NB4 (cell line): ENCODE measurements at regions not wholly inside any gene's neighbourhood (a gene's known extent, or its start where the extent isn't known, plus 50 kb on each side); places are given as distances from the start of the nearest gene placed in this dataset.

ENCODE experiments used
- MAX ChIP-seq: IDR thresholded peaks from 2 replicates; pipeline ENCODE4 v1.6.1; 2011; ENCODE audit warnings: low read depth, low read length
- MYC ChIP-seq: IDR thresholded peaks from 2 replicates; pipeline ENCODE4 v1.6.1; 2011; ENCODE audit warnings: low read depth, low read length
- POLR2A ChIP-seq: IDR thresholded peaks from 2 replicates; pipeline ENCODE4 v1.6.1; 2011; ENCODE audit warnings: mild to moderate bottlenecking; ENCODE audit not compliant: insufficient read length; ENCODE audit errors: extremely low read depth
- TF ChIP-seq, protein P1 (sequence below): IDR thresholded peaks from one replicate; pipeline ENCODE4 v1.5.1; 2012; ENCODE audit warnings: low read depth, low read length

DNA sequence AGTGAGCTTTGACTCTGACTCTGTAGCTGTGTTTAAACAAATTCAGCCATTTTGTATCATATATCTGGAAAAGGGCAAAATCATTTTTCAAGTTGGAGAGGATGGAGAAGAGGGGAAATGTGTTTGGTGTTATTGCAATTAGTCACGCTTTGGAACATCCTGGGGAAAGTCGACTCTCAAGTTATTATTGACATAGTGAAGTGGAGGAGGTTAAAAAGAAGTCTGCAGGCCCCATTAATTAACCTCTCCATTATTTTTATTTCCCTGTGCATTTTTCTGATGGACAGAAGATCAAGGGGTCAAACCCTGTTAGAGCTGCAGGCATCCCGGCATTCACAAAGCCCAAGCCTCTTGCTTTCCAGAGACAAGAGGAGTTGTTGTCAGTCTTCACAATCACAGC is 132.6 kb downstream of the TEX36 start:
- TF ChIP-seq POLR2A = no peak
- TF ChIP-seq, protein P1, sequence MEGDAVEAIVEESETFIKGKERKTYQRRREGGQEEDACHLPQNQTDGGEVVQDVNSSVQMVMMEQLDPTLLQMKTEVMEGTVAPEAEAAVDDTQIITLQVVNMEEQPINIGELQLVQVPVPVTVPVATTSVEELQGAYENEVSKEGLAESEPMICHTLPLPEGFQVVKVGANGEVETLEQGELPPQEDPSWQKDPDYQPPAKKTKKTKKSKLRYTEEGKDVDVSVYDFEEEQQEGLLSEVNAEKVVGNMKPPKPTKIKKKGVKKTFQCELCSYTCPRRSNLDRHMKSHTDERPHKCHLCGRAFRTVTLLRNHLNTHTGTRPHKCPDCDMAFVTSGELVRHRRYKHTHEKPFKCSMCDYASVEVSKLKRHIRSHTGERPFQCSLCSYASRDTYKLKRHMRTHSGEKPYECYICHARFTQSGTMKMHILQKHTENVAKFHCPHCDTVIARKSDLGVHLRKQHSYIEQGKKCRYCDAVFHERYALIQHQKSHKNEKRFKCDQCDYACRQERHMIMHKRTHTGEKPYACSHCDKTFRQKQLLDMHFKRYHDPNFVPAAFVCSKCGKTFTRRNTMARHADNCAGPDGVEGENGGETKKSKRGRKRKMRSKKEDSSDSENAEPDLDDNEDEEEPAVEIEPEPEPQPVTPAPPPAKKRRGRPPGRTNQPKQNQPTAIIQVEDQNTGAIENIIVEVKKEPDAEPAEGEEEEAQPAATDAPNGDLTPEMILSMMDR = no peak
- no peak for TF ChIP-seq MYC
- TF ChIP-seq MAX = no peak
